H9 (cell line): ENCODE measurements at regions not wholly inside any gene's neighbourhood (a gene's known extent, or its start where the extent isn't known, plus 50 kb on each side); places are given as distances from the start of the nearest gene placed in this dataset.
"Not testable (repeated sequence)": the region's sequence is repeated elsewhere in the genome, so short reads cannot be mapped to it uniquely, and the experiment has no call there.

ENCODE experiments used
- DNase-seq: peaks from one replicate; pipeline ENCODE4 v3.0.0-alpha.2; 2017
- H2AFZ ChIP-seq: one replicate; pipeline ENCODE4 v1.6.1; 2013; ENCODE audit warnings: mild to moderate bottlenecking, low read length, control low read depth, moderate library complexity
- H2AK5ac ChIP-seq: 2 replicates; pipeline ENCODE4 v1.6.1; 2013; ENCODE audit warnings: low read length, control low read depth, mixed read lengths; ENCODE audit not compliant: insufficient read length
- H2BK120ac ChIP-seq: one replicate; pipeline ENCODE4 v1.6.1; 2013; ENCODE audit warnings: low read depth, mild to moderate bottlenecking, low read length, control low read depth, inconsistent platforms; ENCODE audit not compliant: poor library complexity, severe bottlenecking
- H2BK12ac ChIP-seq: 2 replicates; pipeline ENCODE4 v1.6.1; 2013; ENCODE audit warnings: low read length, control low read depth, mixed read lengths, low read depth; ENCODE audit not compliant: insufficient read length
- H2BK15ac ChIP-seq: 2 replicates; pipeline ENCODE4 v1.6.1; 2013; ENCODE audit warnings: low read depth, low read length, control low read depth
- H2BK20ac ChIP-seq: one replicate; pipeline ENCODE4 v1.6.1; 2013; ENCODE audit warnings: low read depth, mild to moderate bottlenecking, low read length, control low read depth, inconsistent platforms; ENCODE audit not compliant: poor library complexity, severe bottlenecking
- H2BK5ac ChIP-seq: 2 replicates; pipeline ENCODE4 v1.6.1; 2013; ENCODE audit warnings: low read length, control low read depth, mixed read lengths; ENCODE audit not compliant: insufficient read length
- H3K14ac ChIP-seq: 2 replicates; pipeline ENCODE4 v1.6.1; 2013; ENCODE audit warnings: low read length, control low read depth; ENCODE audit not compliant: insufficient read depth
- H3K18ac ChIP-seq: 2 replicates; pipeline ENCODE4 v1.6.1; 2013; ENCODE audit warnings: low read depth, mild to moderate bottlenecking, mixed read lengths, low read length, control low read depth; ENCODE audit not compliant: insufficient read length
- H3K23ac ChIP-seq: 2 replicates; pipeline ENCODE4 v1.6.1; 2013; ENCODE audit warnings: low read length, control low read depth, mixed read lengths, low read depth; ENCODE audit not compliant: insufficient read length
- H3K23me2 ChIP-seq: 2 replicates; pipeline ENCODE4 v1.6.1; 2013; ENCODE audit warnings: low read depth, mild to moderate bottlenecking, mixed read lengths, low read length, control low read depth; ENCODE audit not compliant: insufficient read length, poor library complexity, severe bottlenecking
- H3K27ac ChIP-seq: 2 replicates; pipeline ENCODE4 v1.5.1; 2013; ENCODE audit warnings: low read length, control low read depth, mixed read lengths, low read depth; ENCODE audit not compliant: insufficient read length
- H3K27me3 ChIP-seq: 2 replicates; pipeline ENCODE4 v1.6.1; 2013; ENCODE audit warnings: low read length, control low read depth, inconsistent platforms; ENCODE audit not compliant: insufficient read depth
- H3K4ac ChIP-seq: 2 replicates; pipeline ENCODE4 v1.6.1; 2013; ENCODE audit warnings: low read depth, mild to moderate bottlenecking, control low read depth, inconsistent platforms, low read length, moderate library complexity
- H3K4me1 ChIP-seq: 2 replicates; pipeline ENCODE4 v1.6.1; 2013; ENCODE audit warnings: low read length, control low read depth, inconsistent platforms; ENCODE audit not compliant: insufficient read depth
- H3K4me2 ChIP-seq: 2 replicates; pipeline ENCODE4 v1.6.1; 2013; ENCODE audit warnings: low read length, control low read depth, mixed read lengths; ENCODE audit not compliant: insufficient read length, insufficient read depth
- H3K56ac ChIP-seq: 2 replicates; pipeline ENCODE4 v1.6.1; 2013; ENCODE audit warnings: low read depth, mild to moderate bottlenecking, mixed read lengths, low read length, control low read depth; ENCODE audit not compliant: insufficient read length
- H3K79me1 ChIP-seq: 2 replicates; pipeline ENCODE4 v1.6.1; 2013; ENCODE audit warnings: low read depth, mild to moderate bottlenecking, moderate library complexity, low read length, control low read depth, inconsistent platforms; ENCODE audit not compliant: insufficient read depth, poor library complexity, severe bottlenecking
- H3K79me2 ChIP-seq: 2 replicates; pipeline ENCODE4 v1.6.1; 2013; ENCODE audit warnings: low read length, control low read depth, inconsistent platforms; ENCODE audit not compliant: insufficient read depth
- H3K9ac ChIP-seq: 2 replicates; pipeline ENCODE4 v1.6.1; 2013; ENCODE audit warnings: low read length, control low read depth, mixed read lengths; ENCODE audit not compliant: insufficient read length; ENCODE audit errors: extremely low read depth
- H3K9me3 ChIP-seq: one replicate; pipeline ENCODE4 v1.6.1; 2013; ENCODE audit warnings: low read depth, low read length, inconsistent platforms; ENCODE audit not compliant: control insufficient read depth
- H3T11ph ChIP-seq: one replicate; pipeline ENCODE4 v1.6.1; 2013; ENCODE audit warnings: mild to moderate bottlenecking, low read length, control low read depth, inconsistent platforms
- H4K20me1 ChIP-seq: one replicate; pipeline ENCODE4 v1.6.1; 2013; ENCODE audit not compliant: control insufficient read depth, insufficient read length, insufficient read depth
- H4K5ac ChIP-seq: 2 replicates; pipeline ENCODE4 v1.6.1; 2013; ENCODE audit warnings: low read depth, mild to moderate bottlenecking, mixed read lengths, low read length, control low read depth; ENCODE audit not compliant: insufficient read length
- H4K8ac ChIP-seq: replicated peaks from 2 replicates; pipeline ENCODE4 v1.6.1; 2013; ENCODE audit warnings: low read length, control low read depth, mixed read lengths, low read depth; ENCODE audit not compliant: insufficient read length
- H4K91ac ChIP-seq: 2 replicates; pipeline ENCODE4 v1.6.1; 2013; ENCODE audit warnings: low read depth, mild to moderate bottlenecking, moderate library complexity, mixed read lengths, low read length, control low read depth; ENCODE audit not compliant: insufficient read length
- H3K27ac Mint-ChIP-seq, 3 experiments: 2 replicates in 2 of 3; 3 replicates in 1 of 3; pipeline ENCODE4 v1.8.0; 2020 to 2021; ENCODE audit warnings: mixed read lengths in 3 of 3, mild to moderate bottlenecking in 1 of 3, moderate library complexity in 1 of 3
- H3K27me3 Mint-ChIP-seq: 2 replicates; pipeline ENCODE4 v1.8.0; 2021; ENCODE audit warnings: low read depth, mild to moderate bottlenecking, moderate library complexity, mixed read lengths
- H3K36me3 Mint-ChIP-seq, 3 experiments: 2 replicates in 2 of 3; 3 replicates in 1 of 3; pipeline ENCODE4 v1.8.0; 2020 to 2021; ENCODE audit warnings: low read depth in 3 of 3, mixed read lengths in 3 of 3; ENCODE audit not compliant: insufficient read depth in 1 of 3
- H3K4me1 Mint-ChIP-seq, 2 experiments: 2 replicates each; pipeline ENCODE4 v1.8.0; 2020; ENCODE audit warnings: mixed read lengths in 2 of 2
- H3K4me3 Mint-ChIP-seq, 2 experiments: 2 replicates in 1 of 2; 3 replicates in 1 of 2; pipeline ENCODE4 v1.8.0; 2020 to 2021; ENCODE audit warnings: mild to moderate bottlenecking in 2 of 2, mixed read lengths in 2 of 2, moderate library complexity in 1 of 2
- H3K9me3 Mint-ChIP-seq, 2 experiments: 2 replicates in 1 of 2; 3 replicates in 1 of 2; pipeline ENCODE4 v1.8.0; 2020; ENCODE audit warnings: mild to moderate bottlenecking in 2 of 2, mixed read lengths in 2 of 2, moderate library complexity in 1 of 2
- WGBS: extraction: QIAGEN DNeasy Blood & Tissue Kit; methylation state at CpG from one replicate; pipeline ENCODE4 v1.1.7; 2013; ENCODE audit warnings: missing lambda C conversion rate, low lambda C conversion rate, mixed read lengths; ENCODE audit not compliant: insufficient read length; ENCODE audit errors: extremely low coverage; 5-methylcytosine and 5-hydroxymethylcytosine counted together

- H2AFZ ChIP-seq, H3K36me3 Mint-ChIP-seq, H3K18ac ChIP-seq, H3K4me1 Mint-ChIP-seq, H3K27ac Mint-ChIP-seq, H3K27ac ChIP-seq, H2BK120ac ChIP-seq, H2BK12ac ChIP-seq, H3K79me2 ChIP-seq, H3K9me3 Mint-ChIP-seq, H3K4me3 Mint-ChIP-seq, DNase-seq, H3K4ac ChIP-seq, H3K23ac ChIP-seq, H3K56ac ChIP-seq, H2AK5ac ChIP-seq, H3K27me3 ChIP-seq, H3T11ph ChIP-seq, H3K9ac ChIP-seq, H3K23me2 ChIP-seq, H3K4me1 ChIP-seq, H4K91ac ChIP-seq, H3K79me1 ChIP-seq, H2BK5ac ChIP-seq, H3K14ac ChIP-seq, H3K4me2 ChIP-seq, H2BK20ac ChIP-seq, H3K9me3 ChIP-seq, H4K20me1 ChIP-seq, H3K27me3 Mint-ChIP-seq, H4K8ac ChIP-seq, H2BK15ac ChIP-seq, H4K5ac ChIP-seq: not testable (repeated sequence)
- WGBS: no CpG with 5 or more reads among the region's 9 CpGs
These were observed 194.5 kb downstream of the TBC1D2B start for GRCh38 chr15:77883012-77883411.
